Upper lobe of left lung (tissue), 4 donors: ENCODE measurements at regions not wholly inside any gene's neighbourhood (a gene's known extent, or its start where the extent isn't known, plus 50 kb on each side); places are given as distances from the start of the nearest gene placed in this dataset.

Experiments used
- EP300 ChIP-seq, 4 donors: sonication (generic); formaldehyde crosslinking; IDR thresholded peaks; one replicate each; pipeline ENCODE4 v1.5.1; 2017; ENCODE audit warnings: antibody characterized with exemption in 4 of 4, control low read depth in 2 of 4
- POLR2A ChIP-seq, 4 donors: fragments of 450-650 bp; IDR thresholded peaks; one replicate each; pipeline ENCODE4 v1.5.1; 2016 to 2017; ENCODE audit warnings: antibody characterized with exemption in 4 of 4, mild to moderate bottlenecking in 2 of 4
- POLR2AphosphoS5 ChIP-seq, 2 donors: sonication (generic); formaldehyde crosslinking; IDR thresholded peaks; one replicate each; pipeline ENCODE4 v1.5.1; 2017; ENCODE audit warnings: antibody characterized with exemption in 2 of 2
- TF ChIP-seq, protein P1 (sequence below), 6 experiments: fragments of 450-650 bp in 4 of 6; fragments of 200-600 bp in 2 of 6; sonication (generic) in 2 of 6; IDR thresholded peaks; one replicate each; pipeline ENCODE4 v1.5.1; 2016 to 2019; ENCODE audit warnings: antibody characterized with exemption in 6 of 6

DNA sequence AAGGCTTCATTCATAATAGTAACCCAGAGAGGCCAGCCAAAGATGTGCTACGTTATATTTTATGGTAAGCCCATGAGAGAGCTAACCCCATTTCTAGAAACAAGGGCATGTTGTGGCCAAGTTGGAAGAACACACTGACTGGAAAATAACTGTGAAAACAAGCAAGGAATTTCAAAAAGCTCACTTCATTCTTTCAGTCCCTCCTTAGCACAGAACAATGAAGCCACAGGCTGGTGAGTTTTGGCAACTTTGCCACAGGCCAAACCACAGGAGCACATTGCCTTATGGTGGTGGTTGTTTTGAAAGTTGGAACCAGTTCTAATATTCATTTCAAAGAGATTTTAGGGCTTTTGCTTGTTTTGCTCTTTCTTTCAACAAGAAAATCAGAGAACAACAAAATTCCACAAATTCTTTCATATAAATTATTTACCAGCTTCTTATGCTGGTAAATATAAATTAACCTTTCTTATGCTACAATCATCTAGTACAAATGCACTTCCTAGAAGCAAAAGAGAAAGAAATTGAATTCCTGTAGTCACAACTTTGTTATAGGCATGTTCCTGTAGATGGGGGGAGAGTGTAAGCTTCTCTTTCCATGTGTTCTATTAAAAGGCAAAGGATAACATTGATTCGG is 225.4 kb upstream of the RFX3 start:
- TF ChIP-seq, protein P1, sequence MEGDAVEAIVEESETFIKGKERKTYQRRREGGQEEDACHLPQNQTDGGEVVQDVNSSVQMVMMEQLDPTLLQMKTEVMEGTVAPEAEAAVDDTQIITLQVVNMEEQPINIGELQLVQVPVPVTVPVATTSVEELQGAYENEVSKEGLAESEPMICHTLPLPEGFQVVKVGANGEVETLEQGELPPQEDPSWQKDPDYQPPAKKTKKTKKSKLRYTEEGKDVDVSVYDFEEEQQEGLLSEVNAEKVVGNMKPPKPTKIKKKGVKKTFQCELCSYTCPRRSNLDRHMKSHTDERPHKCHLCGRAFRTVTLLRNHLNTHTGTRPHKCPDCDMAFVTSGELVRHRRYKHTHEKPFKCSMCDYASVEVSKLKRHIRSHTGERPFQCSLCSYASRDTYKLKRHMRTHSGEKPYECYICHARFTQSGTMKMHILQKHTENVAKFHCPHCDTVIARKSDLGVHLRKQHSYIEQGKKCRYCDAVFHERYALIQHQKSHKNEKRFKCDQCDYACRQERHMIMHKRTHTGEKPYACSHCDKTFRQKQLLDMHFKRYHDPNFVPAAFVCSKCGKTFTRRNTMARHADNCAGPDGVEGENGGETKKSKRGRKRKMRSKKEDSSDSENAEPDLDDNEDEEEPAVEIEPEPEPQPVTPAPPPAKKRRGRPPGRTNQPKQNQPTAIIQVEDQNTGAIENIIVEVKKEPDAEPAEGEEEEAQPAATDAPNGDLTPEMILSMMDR (IDR thresholded peaks at IDR 0.05): no peak
- TF ChIP-seq POLR2A (IDR thresholded peaks at IDR 0.05) (no peak), POLR2AphosphoS5 (IDR thresholded peaks at IDR 0.05) (no peak), EP300 (IDR thresholded peaks at IDR 0.05) (no peak)
